ENCODE measurements at regions not wholly inside any gene's neighbourhood (a gene's known extent, or its start where the extent isn't known, plus 50 kb on each side); places are given as distances from the start of the nearest gene placed in this dataset.
"Not testable (repeated sequence)": the region's sequence is repeated elsewhere in the genome, so short reads cannot be mapped to it uniquely, and the experiment has no call there.

DNA sequence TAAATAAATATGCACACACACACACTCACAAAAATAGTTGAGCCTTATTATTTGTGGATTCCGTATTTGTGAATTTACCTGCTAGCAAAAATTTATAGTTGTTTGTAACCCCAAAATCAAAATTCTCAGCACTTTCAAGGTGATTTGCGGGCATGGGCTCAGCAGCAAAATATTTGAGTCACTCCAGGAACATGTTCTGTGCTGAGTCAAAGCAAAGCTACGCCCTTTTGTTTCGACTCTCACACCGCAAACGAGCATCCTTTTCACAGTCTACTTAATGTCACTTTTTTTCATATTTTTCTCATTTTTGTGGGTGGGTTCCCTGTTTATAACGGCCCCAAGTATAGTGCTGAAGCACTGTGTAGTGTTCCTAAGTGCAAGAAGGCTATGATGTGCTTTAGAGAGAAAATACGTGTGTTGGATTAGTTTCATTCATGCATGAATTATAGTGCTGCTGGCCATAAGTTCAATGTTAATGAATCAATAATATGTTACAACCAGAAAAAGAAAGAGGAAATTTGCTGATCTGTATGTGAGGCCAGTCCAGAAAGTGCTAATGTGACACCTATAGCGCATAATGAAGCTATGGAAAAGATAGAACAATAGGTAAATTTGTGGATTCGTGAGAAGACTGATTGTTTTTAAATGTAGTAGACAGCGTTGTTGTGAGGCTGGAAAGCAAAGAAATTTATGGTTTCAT is 723.2 kb upstream of the AGA start:
- peak; percentile 14 for DNase-seq (ENCODE audit: low read depth)

DNA sequence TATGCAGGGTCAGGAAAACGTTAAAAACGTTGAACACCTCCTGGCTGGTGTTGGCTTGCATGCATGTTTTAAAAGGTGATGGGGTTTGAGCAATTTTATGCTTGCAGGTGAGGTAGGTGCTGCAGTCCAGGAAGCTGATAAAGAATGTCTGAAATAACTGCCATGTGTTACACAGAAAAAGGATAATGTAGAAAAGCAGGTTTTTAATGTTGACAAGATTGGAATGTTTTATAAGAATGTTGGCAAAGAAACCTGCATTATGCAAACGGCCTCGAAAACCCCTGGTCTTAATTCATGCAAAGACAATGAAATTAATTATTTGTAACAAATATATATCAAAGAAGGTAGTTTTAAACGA is 723.7 kb upstream of the AGA start:
- no peak for DNase-seq (ENCODE audit: low read depth)

DNA sequence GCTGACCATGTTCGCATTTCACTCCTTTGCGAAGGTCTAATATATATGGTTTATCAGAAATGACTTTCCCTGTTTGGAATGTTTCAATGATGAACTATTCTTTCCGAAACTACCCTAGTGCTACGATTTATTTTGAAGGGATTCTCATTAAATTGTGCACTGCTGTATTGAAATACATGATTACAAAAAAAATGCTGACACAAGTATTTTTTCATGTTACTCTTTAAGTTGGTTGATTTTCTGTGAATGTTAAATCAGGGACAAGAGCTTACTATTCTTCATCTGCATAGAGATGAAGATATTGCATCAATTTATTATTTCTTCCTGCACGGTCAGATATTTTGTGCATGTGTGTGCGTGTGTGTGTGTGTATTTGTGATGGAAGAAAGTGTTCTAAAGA is 731.5 kb upstream of the AGA start:
- DNase-seq (ENCODE audit: low read depth), result no peak

DNA sequence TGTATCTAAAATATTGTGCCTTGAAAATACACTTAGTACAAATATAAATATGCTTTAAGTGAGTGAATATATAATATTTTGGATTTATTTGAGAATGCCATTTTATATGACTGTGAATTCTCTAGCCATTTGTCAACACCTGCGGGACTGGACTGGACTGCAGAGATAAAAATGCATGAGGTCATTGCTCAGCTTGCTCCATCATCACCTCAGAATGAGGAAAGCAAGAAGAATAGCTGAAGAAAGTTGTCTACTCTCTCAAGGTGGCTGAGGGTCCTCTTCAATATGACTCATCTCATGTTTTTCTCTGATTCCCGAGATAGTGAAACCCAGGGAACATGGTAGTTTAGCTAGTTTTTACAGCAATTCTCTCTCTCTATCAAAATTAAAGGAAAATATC is 732.5 kb upstream of the AGA start:
- peak; percentile 1 for DNase-seq (ENCODE audit: low read depth)

DNA sequence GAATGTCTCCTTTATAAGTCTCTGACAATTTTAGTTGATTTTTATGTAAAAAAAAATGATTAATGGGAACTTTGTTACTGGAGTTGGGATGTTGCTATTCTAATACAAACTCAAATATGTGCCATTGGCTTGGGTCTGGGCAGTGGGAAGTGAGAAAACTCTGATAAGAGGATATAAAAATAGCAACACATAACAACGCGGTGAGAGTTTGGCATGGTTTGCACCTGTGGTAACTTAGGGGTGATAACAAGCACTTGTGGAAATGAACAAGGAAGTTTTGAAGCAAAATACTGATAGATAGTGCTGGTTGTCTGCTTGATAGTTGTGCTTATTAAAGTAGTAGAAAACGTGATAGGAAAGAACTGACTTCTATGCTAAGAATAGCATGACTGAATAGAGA is 743.3 kb upstream of the AGA start:
- no peak for DNase-seq (ENCODE audit: low read depth)

DNA sequence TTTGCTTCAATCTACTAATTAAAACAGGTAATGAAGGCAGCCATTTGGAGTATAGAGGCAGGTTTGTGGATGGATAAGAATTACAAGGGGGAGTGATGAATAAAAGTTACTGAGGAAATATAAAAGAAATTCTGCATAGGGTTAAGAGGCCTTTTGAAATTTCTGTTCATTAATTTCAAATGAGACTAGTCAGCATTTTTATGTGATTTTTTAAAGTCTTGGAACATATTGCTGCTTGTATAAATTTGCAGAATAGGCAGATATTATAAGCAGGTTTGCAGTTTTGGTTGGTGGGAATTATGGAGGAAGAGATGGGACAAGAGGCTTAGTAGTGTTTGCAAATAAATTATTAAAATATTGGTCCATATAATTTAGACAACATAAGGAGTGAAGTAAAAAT is 750.4 kb upstream of the AGA start:
- DNase-seq (ENCODE audit: low read depth), result no peak

DNA sequence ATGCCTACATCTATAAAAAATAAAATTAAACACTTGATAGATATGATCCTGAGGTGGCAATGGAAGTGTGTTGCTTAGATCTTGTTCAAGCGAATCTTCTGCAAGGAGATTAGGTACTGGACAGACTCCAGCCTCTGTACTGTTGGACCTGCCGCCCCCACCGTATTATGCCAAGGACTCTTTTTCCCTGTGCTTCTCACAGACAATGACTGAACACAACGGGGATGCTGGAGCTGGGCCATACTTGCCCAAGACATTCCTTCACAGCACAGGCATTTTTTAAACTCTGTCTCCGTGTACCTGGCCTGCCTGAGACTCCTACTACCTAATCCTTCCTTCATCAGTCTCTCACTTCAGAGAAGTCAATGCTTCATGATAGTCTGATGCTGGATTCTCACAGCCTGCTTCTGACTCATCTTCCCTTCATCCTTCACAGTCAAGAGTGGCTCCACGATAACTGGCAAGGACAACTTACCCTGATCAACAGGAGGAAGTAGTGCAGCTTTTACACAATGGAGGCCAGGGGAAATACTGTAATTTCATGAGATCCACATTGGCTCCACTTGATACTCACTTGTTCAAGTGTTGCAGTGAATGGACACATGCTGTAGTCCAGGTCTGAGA is 754.6 kb upstream of the AGA start:
- DNase-seq (ENCODE audit: low read depth), result peak; percentile 12

DNA sequence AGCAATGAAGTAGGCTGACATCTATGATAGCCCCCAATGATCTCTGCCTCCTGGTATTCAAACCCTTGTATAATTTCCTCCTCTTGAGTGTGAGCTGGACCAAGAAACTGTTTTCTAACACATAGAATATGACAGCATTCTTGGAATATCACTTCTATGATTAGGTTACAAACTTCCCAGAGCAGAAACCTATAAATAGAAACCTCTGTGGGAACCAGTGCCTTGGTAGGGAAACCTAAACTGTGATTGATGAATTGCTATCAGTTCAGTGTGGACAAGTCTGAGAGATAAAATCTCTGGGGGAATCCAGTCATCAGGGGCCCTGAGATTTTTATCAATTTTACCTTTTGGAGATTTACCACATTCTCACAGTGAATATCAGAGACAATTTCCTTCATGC is 756.5 kb upstream of the AGA start:
- DNase-seq (ENCODE audit: low read depth), result peak; percentile 65

DNA sequence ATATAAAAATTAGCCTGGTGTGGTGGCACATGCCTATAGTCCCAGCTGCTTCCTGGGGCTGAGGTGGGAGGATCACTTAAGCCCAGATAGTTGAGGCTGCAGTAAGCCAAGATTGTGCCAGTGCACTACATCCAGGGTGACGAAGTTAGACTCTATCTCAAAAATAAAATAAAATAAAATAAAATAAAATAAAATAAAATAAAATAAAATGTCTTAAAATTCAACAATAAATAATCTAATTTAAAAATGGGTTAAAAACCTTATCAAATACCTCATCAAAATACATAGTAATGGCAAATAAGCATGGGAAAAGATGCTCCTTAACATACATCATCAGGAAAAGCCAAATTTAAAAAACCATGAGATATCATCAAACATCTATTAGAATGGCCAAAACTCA is 760.2 kb upstream of the AGA start:
- no peak for DNase-seq (ENCODE audit: low read depth)

DNA sequence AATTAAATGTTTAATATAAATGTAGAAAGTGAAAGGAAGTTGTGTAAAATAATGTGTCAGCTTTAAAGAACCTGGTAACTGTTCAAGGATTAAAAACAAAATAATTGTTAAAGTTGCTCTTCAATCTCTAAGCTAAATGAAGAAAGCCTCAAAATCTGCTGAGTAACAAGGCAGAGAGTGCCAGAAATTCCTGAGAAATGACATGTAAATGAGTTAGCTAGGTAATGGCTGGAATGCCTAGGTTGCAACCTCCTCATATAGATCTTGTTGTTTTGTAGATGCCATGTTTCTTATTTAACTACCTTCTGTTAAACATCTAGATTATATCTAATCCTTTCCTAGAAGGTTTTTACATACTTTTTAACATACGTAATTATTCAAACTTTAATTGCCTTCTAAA is 763.6 kb upstream of the AGA start:
- DNase-seq (ENCODE audit: low read depth), result peak; percentile 58

DNA sequence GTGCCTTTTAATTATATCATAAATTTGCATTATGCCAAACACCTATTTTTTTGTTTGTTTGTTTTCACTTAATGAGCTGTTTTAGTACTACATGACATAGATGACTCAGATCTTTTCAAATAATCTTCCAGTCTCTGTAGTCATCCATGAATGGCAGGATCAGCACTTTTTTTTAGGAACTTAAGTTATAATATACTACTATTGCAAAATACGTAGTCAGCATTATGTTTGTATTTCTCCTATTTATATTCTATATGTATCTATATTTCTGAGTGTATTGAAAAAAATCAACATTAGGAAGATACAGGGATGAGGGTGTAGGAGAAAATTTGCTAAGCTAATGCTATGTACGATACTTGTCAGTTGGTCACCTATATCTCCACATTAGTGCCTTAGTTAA is 773.1 kb upstream of the AGA start:
- DNase-seq (ENCODE audit: low read depth), result no peak

DNA sequence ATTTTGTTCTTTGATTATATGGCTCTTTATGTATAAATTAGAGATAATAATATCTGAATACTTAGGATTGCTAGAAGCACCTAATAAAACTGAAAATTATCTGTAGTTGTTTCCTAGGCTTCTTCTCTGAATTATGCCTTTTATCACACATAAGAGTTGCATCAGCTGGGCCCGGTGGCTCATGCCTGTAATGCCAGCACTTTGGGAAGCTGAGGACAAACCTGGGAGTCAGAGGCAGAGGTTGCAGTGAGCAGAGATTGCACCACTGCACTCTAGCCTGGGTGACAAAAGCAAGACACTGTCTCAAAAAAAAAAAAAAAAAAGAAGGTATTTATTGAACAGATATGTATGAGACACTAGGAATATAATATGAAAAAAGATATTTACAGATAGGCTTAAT is 773.5 kb upstream of the AGA start:
- no peak for DNase-seq (ENCODE audit: low read depth)

DNA sequence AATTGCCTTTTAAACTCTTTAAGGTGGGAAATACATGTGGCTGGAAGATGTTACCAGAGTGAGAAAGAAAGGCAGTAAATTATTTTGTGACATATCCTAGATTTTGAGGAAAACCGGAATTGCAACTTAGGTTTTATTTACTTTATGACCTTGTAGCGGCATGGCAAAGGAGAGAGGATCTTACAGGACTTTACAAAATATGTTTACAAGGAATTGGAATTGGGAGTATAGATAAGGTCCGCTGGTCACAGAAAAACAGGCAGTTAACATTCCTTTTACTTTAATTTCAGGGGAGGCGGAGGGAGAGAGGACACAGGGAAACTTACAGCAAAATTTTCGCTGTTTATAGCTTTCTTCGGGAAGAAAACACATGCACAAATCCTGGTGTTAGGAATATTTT is 784.2 kb upstream of the AGA start:
- not testable (repeated sequence) for DNase-seq (ENCODE audit: low read depth)

DNA sequence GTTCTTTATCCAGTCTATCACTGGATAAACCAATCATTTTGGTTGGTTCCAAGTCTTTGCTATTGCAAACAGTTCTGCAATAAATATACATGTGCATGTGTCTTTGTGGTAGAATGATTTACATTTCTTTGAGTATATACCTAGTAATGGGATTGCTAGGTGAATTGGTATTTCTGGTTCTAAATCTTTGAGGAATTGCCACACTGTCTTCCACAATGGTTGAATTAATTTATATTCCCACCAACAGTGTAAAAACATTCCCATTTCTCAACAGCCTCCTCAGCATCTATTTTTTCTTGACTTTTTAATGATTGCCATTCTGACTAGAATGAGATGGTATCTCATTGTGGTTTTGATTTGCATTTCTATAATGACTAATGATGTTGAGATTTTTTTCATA is 791.7 kb upstream of the AGA start:
- DNase-seq (ENCODE audit: low read depth), result peak; percentile 18

DNA sequence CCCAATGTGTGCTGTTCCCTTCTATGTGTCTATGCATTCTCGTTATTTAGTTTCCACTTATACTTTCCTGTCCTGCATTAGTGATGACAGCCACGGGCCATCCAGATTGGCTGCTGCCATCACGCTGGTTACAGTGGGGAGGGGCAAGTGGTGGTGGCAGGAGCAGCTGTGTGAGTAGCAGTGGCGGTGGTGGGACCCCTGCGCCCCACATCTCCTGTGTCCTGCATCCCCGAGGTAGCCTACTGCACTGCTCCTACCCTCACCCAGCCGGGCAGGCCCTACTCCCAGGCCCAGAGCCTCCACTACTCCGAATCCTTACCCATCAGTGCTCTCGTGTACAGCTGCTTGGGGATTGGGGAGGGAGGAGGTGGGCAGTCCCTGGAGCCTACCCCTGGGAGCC is 798.7 kb upstream of the AGA start:
- no peak for DNase-seq (ENCODE audit: low read depth)

DNA sequence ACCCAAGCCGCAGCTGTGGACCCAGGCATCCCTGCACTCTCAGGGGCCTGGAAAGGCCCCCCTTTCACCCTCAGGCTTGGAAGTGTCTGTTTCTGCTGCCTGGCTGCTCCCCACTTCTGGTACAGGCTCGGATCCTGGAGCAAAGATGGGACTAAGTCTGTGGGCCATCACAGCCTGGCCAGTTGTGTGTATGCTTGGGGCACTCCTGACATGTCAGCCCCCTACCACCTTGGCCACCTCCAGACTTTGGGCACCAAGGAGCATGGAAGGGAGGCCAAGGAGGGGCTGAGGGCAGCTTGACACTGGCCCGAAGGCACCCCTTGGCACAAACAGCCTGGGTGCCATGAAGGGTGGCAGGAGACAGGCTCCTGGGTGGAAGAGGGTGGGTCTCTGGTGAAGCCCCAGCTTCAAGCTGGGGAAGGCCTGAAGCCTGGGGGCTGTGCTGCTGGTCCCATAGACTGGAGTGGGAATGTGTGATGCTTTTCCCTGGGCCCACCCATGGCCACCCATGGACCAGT is 799.4 kb upstream of the AGA start:
- no peak for DNase-seq (ENCODE audit: low read depth)

DNA sequence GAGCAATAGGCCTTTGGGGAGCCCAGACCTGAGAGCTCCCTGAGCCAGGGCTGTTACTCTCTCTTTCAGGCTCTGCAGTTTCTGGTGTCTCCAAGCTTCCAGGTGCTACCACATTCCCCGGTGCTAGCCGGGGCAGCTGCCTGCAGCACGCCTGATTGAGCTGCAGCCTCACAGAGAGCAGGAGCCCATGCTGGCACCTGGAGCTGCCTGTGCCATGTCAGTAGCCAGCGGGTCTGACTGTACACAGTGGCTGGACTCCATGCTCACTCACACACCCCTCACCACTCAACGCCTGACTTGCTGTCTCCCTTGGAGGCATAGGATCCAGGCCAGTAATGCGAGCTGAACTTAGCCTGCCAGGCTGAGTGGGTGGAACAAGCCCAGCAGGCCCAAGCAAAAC is 800.4 kb upstream of the AGA start:
- no peak for DNase-seq (ENCODE audit: low read depth)

DNA sequence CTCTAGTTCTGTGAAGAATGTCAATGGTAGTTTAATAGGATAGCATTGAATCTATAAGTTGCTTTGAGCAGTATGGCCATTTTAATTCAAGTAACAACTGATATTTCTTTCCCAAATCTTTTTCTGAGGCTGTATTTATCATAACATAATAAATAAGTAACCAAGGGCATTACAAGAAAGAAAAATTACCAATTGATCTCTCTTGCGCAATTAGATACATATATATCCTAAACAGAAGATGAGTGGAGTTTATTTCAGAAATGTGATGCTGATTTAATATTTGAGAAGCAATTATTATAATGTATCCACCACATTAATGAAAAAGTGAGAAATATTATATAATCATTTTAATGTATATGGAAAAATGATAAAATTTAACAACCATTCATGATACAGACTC is 802.5 kb upstream of the AGA start:
- no peak for DNase-seq (ENCODE audit: low read depth)

DNA sequence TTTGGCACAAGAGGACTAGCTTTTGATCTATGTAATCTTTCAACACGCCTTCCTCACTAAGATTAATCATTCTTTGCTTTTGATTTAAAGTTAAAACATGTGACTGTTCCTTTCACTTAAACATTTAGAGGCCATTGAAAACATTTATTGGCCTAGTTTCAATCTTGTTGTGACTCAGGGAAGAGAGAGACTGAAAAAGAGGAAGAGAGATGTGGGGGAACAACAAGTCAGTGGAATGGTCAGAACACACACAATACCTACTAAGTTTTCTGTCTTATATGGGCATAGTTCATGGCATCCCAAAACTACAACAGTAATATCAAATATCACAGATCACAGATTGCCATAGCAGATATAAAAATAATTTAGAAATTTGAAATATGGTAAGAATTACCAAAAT is 812.9 kb upstream of the AGA start:
- no peak for DNase-seq (ENCODE audit: low read depth)

DNA sequence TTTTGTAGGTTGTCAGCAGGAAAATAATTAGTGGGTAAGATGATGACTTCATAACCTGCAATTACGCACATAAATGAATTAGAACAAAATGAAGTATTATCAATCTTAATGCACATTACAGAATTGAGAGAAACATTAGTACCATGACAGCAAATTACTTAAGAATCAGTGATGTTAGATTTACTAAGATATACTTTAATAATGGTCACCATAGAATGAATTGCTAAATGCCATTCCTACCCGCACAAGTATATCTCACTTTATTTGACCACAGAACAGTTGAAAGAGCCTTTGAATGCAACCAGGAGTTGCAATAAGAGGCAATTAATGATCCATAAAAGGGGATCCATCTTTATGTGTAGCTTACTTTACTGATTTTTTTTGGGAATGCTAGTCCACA is 816.4 kb upstream of the AGA start:
- DNase-seq (ENCODE audit: low read depth), result no peak

DNA sequence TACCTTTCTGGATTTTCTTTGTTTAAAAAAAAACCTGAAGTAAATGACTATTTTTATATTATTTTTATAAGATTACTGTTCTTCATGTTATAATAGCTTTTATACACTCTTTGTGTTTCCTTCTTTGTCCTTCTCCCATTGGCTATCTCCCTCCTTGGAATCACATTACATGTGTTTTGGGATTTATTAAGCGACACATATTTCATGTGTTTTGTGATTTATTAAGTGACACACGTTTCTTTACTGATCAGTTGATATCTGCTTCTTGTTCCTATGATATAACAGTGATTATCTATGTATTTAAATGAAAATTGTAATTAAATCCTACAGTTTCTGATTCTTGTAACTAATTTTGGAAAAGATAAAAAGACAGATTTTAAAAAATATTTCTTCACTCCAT is 817.3 kb upstream of the AGA start:
- no peak for DNase-seq (ENCODE audit: low read depth)

DNA sequence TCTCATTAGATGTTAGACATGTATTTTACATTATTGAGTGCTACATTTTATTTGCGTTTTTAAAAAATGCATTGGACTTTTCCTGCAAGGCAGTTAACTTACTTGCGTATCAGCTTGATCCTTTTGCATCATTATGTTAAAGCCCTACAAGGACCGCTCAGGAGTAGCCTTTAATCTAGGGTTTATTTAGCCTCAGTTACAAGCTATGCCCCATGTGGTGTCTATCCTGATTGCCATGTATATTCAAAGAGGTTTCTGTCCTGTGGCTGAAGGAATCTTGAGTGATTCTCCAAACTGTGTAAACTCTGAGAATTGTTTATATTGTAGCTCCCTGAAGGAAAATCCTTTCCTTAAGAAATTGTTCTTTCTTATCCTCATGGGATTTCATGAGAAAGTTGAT is 821.8 kb upstream of the AGA start:
- DNase-seq (ENCODE audit: low read depth), result no peak

DNA sequence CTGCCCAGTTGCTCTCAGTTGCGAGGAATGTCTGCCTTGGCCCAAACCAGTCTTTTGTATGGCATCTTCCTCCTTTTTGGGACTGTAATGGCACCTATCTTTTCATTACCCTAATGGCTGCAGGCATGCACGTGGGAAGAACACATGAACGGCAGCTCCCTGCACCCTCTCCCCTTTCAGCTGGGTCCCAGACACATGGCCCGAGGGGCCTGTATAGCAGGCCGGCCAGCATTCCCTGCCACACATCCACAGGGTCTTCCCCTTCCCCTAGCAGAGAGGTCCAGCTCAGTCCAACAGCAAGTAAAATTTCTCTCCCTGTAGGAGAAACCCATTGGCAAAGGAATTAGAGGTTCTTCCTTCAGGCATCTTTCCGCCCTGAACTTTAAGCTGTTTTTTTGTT is 829.1 kb upstream of the AGA start:
- no peak for DNase-seq (ENCODE audit: low read depth)

DNA sequence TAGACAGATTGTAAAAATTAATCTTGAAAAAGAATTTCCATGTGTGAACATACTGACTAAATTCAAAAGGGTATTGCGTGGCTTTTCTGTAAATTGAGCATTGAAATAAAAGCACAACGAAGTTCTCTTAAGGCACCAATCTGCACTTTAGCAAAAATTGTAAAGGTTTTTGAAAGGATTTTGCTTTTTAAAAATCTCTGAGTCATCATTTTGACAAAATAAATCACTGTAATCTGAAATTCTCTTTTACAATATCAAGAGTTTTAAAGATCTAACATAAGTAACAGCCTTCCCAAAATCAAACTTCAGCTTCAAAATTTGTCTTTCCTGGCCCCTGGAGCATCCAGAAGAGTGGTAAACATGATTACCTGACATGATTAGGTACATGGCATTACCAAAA is 830.9 kb upstream of the AGA start:
- no peak for DNase-seq (ENCODE audit: low read depth)
